HL-60 (cell line): ENCODE measurements at regions not wholly inside any gene's neighbourhood (a gene's known extent, or its start where the extent isn't known, plus 50 kb on each side); places are given as distances from the start of the nearest gene placed in this dataset.

Source experiments
- DNase-seq, 2 experiments: peaks; one replicate each; pipeline ENCODE4 v3.0.0-alpha.2; 2010 to 2020; ENCODE audit warnings: low read depth in 1 of 2, low spot score in 1 of 2
- H3K27ac ChIP-seq: fragments of 250-450 bp; sonication (Bioruptor Pico); replicated peaks from 2 replicates; pipeline ENCODE4 v1.5.1; 2020; ENCODE audit warnings: mild to moderate bottlenecking, moderate library complexity
- H3K27me3 ChIP-seq: fragments of 250-450 bp; sonication (Bioruptor Pico); 2 replicates; pipeline ENCODE4 v1.5.1; 2021; ENCODE audit warnings: mild to moderate bottlenecking, moderate library complexity; ENCODE audit not compliant: insufficient read depth, poor library complexity, severe bottlenecking
- H3K4me3 ChIP-seq: replicated peaks from 2 replicates; pipeline ENCODE4 v1.5.1; 2011; ENCODE audit warnings: mild to moderate bottlenecking, control low read depth, low read length; ENCODE audit not compliant: insufficient read depth
- CTCF ChIP-seq: IDR thresholded peaks from one replicate; pipeline ENCODE4 v1.5.1; 2011; ENCODE audit warnings: low read length, control low read depth, inconsistent platforms; ENCODE audit not compliant: insufficient read depth
- GABPA ChIP-seq: IDR thresholded peaks from 2 replicates; pipeline ENCODE4 v1.6.1; 2012; ENCODE audit warnings: low read depth
- POLR2AphosphoS5 ChIP-seq: IDR thresholded peaks from 2 replicates; pipeline ENCODE4 v1.6.1; 2012; ENCODE audit warnings: low read depth
- REST ChIP-seq: IDR thresholded peaks from 2 replicates; pipeline ENCODE4 v1.6.1; 2012; ENCODE audit warnings: low read depth; ENCODE audit not compliant: insufficient replicate concordance
- SPI1 ChIP-seq: IDR thresholded peaks from 2 replicates; pipeline ENCODE4 v1.6.1; 2012; ENCODE audit warnings: low read depth, mild to moderate bottlenecking, borderline replicate concordance

GRCh38 chr10:78166261-78166660, 132.6 kb downstream of the RPS24 start:
- no peak for DNase-seq
- TF ChIP-seq SPI1: no peak
- TF ChIP-seq CTCF: no peak
- TF ChIP-seq POLR2AphosphoS5: no peak
- TF ChIP-seq GABPA: no peak
- no peak for TF ChIP-seq REST
- peaks cover 4% of the 10 kb centered on the region for H3K27me3 ChIP-seq

GRCh38 chr10:78169214-78169613, 135.6 kb downstream of the RPS24 start:
- TF ChIP-seq GABPA: no peak
- no peak for TF ChIP-seq REST
- TF ChIP-seq SPI1: no peak
- no peak for TF ChIP-seq POLR2AphosphoS5
- no peak for TF ChIP-seq CTCF

More at GRCh38 chr10:78166261-78166660, 132.6 kb downstream of the RPS24 start:
- no peak overlapping the region for H3K4me3 ChIP-seq
- no peak overlapping the region for H3K27ac ChIP-seq

GRCh38 chr10:78170026-78170475, 136.4 kb downstream of the RPS24 start:
- H3K27ac ChIP-seq: no peak overlapping the region
- H3K27me3 ChIP-seq: peaks cover 4% of the 10 kb centered on the region
- no peak overlapping the region for H3K4me3 ChIP-seq
- TF ChIP-seq POLR2AphosphoS5: no peak
- no peak for TF ChIP-seq REST
- TF ChIP-seq CTCF: no peak
- TF ChIP-seq SPI1: no peak
- TF ChIP-seq GABPA: no peak
- DNase-seq: no peak

More at GRCh38 chr10:78169214-78169613, 135.6 kb downstream of the RPS24 start:
- no peak for DNase-seq
- H3K27ac ChIP-seq: no peak overlapping the region
- peaks cover 4% of the 10 kb centered on the region for H3K27me3 ChIP-seq
- H3K4me3 ChIP-seq: no peak overlapping the region
